Activated CD4-positive, alpha-beta T cell treated with anti-CD3 and anti-CD28 coated beads for 24 hours (primary cell): ENCODE measurements at regions not wholly inside any gene's neighbourhood (a gene's known extent, or its start where the extent isn't known, plus 50 kb on each side); places are given as distances from the start of the nearest gene placed in this dataset.

ENCODE experiments used
- DNase-seq, 2 donors: peaks; one replicate each; pipeline ENCODE4 v3.0.0-alpha.2; 2020; ENCODE audit warnings: low read depth in 2 of 2

GRCh38 chr6:165877773-165878172 lies 214.7 kb upstream of the PDE10A start:
- no peak for DNase-seq

GRCh38 chr6:165877192-165877591 lies 214.2 kb upstream of the PDE10A start:
- no peak for DNase-seq

- DNase-seq, result no peak
Measured at GRCh38 chr6:165876588-165876987, 213.5 kb upstream of the PDE10A start.

DNA sequence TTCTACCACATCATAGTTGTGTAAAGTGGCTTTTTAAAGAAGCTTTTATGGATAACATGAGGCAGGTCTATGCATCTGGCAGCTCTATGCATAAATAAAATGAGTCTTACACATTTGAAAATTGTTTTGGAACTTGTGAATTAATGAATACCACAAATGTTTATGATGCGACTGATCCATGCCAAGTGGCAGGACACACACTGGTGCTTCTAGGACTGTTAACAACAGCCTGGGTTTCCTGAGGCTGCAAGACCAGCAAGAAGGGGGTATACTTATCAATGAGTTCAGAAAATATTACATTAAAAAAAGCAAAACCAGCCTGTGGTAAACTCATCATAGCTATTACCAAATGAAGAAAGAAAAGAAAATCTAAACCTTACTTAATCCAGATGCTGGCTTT lies 212.9 kb upstream of the PDE10A start:
- DNase-seq, result no peak

GRCh38 chr6:165873976-165874375 lies 210.9 kb upstream of the PDE10A start:
- no peak for DNase-seq

DNA sequence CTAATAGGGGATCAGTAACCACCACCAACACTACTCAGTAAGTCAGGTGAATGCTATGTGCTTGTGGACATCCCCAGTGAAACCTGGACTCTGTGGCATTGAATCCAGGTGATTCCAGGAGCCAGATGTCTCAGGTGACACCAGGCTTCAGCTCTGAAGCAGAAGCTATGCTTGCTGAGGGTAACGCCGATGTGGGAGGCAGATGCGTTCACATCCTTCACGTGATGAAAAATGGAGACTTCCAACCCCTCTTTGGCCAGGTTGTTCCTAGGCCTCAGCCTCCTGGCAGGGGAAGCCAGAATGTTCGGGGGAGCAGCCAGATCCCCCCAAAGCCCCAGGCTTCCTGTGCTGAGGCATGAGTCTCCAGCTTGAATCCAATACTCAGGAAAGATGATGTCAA lies 209.8 kb upstream of the PDE10A start:
- DNase-seq, result no peak

DNA sequence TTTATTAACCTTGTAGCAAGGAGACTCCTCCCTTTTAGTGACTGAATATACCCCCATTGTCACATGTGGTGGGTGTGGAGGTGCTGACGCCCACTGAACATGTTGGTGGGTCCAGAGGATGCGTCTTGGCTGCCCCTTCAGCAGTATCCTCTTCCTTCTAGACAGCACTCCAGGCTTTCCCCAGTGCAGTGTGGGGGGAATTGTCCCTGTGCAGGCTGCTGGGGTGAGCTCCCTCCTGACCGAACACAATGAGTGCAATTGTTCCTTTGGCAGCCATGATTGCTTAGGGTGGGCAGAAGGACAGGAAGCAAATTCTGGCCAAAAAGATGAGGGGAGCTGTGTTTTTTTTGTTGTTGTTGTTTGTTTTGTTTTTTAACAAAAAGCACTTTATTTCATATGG lies 209.3 kb upstream of the PDE10A start:
- no peak for DNase-seq

DNA sequence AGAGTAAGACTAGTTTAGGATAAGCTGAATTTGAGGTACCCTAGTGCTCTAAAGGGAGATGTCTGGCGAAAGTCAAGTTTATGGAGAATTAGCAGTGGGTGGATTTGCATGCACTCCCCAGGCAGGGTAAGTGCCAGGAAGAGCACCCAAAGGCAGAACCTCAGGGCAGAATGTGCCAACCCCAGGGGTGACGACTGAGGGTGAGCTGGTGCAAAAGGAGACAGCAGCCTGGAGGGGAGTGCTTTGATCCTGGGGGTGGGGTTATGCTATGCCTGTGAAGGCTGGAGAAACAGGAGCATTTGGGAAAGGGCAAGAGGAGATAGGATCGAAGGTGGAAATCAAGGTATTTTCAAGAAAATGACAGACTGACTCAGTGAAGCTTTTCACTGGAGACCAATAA lies 208.5 kb upstream of the PDE10A start:
- DNase-seq, result no peak

GRCh38 chr6:165869526-165869925 lies 206.5 kb upstream of the PDE10A start:
- no peak for DNase-seq

DNA sequence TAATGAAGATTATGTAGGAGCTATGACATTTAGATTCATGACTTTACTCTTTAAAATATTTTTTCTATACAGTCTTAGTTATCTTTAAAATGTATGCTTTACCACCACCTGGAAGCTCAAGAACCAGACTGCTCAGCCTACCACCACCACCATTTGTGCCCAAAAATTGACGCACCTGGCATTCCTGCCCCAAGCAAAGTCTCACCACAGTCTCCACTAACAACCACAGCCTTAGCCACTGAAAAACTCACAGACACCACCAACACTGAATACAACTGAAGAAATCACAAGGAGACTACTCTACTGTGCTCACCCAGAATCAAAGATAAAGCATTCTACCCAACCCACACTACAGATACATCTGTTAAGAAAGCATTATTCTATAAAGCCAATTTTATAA lies 201.9 kb upstream of the PDE10A start:
- no peak for DNase-seq

- no peak for DNase-seq
Measured at GRCh38 chr6:165864218-165864617, 201.2 kb upstream of the PDE10A start.

DNA sequence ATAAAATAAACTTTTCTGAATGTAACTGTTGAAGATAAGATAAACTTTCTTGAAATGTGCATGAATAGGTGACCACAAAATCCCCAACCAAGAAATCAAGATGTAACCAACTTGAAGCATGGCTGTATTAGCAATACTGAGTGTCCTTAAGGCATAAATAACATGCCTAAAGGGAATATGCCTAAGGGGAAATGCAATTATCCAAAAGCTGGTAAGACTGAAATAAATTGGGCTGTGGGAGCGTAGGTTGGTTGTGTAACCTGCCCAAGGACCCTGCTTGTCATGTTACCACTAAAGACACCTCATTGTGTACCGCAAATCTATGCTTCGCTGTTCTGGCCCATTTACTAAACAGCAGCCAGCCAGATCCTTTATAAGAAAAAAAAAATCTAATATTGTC lies 200.8 kb upstream of the PDE10A start:
- no peak for DNase-seq

DNA sequence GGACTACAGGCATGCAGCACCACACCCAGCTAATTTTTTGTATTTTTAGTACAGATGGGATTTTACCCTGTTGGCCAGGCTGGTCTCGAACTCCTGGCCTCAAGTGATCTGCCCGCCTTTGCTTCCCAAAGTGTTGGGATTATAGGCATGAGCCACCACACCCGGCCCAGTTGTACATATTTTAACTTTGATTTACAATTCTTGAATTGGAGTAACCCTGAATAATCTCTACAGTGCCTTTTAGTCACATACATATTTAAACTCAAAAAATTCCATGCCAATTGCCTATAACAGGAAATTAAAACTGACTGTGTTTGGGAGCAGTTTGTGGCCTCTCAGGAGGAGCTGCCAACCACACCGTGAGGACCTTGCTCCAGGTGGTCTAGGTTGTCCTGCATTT lies 199.8 kb upstream of the PDE10A start:
- DNase-seq, result no peak

GRCh38 chr6:165861226-165861625 lies 198.2 kb upstream of the PDE10A start:
- DNase-seq, result no peak

GRCh38 chr6:165858586-165858985 lies 195.5 kb upstream of the PDE10A start:
- DNase-seq, result no peak

DNA sequence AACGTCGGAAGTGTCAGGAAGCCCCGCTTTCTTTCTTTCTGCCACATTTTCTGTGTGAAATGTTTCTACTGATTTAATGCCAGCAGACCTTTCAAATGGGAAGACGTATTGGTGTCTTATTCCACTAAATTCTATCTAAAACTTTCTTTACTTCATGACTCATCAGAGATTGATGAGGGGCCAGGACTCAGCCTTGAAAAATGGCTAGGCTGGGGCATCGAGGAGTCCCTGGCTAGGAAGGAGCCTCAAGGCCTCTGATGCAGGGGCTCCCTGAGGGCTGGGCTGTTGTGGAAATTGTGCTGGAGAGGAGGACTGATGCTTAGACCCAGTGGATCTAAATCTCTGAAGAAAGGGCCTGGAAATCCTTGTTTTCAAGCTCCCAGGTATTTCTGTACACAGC lies 192.8 kb upstream of the PDE10A start:
- DNase-seq, result no peak

DNA sequence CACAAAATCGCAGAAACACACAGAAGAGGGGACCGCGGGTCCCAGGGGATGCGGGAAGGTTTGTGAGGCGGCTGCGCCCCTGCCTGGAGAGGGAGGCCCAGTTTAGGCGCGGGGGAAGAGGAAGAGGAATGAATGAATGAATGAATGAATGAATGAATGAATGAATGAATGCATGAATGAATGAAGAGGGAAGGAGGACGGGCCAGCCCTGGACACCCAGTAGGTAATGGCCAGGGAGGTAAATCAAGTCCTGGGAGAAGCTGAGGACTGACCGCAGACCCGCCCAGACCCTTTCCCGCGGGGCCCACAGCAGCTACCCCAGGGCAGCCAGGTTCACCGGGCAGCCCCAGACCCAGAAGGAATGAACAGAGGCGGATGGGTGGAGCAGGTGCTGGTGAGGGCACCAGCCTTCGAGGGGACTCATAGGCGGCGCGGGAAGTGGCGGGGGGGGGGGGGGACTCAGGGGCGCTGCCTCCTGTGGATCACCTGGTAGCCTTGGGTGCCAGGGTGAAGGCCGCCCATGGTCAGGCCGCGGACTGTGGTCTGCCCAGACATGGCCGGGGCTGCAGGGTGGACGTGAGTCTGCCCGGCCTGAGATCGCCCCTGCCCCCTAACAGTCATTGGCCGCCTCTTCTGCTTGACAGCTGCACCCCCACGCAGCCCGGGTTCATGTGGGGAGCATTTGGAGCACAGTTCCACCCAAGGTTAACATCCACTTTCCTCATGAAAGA lies 192.0 kb upstream of the PDE10A start:
- DNase-seq, result no peak

DNA sequence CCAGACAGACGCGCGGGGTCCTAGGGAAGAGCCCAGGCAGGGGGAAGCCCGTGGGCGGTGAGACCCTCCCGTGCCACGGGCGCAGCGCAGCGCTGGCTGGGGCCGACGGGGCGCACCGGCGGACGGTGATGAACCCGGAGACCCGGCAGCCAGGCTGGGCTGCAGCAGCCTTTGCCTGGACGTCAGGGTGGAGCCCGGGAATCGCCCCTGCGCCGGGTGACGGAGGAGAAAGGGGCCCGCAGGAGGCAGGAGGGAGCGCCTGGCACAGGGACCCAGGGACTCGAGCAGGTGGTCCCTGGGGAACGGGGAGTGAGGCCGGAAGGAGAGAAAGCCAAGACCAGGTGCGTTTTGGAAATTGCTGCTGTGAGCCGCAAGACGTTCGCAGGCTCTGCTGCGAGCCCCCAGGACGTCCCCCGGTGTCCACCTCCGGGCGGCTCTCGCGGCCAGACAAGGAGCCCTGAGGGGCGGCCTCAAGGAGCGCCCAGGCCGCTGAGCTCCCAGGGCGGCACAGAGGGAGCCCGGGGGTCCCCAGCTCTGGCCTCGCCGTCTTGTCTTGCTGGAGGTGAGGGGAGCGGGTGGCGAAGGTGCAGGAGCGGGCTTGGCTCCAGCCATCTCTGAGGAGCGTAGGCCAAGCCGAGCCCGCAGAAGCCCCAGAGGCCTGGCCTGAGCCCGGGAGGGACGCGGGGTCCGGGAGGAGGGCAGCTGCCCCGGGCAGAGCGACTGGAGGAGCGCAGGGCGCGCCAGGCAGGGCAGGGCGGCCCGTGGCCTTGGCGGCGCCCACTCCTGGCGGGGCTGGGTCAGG lies 191.2 kb upstream of the PDE10A start:
- no peak for DNase-seq

- DNase-seq, result no peak
Measured at GRCh38 chr6:165852676-165853075, 189.6 kb upstream of the PDE10A start.

GRCh38 chr6:165850434-165851019 lies 187.5 kb upstream of the PDE10A start:
- peak; percentile 28 to 44 for DNase-seq

GRCh38 chr6:165849534-165850430 lies 186.7 kb upstream of the PDE10A start:
- DNase-seq, result no peak

DNA sequence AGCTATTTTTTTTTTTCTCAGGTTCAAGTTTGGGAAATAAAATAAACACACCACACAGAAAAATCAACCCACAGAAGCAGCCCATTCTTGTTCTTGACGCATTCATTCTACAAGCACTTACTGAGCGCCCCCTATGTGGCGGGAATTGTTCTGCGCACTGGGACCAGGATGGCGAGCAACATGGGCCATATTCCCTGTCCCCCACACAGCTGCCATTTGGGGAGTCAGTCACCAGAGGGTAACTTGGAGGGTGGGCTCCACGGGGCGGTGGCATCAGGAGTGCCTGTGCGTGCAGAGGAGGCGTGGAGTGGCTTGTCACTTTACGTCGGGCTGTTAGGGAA lies 185.0 kb upstream of the PDE10A start:
- no peak for DNase-seq
